NCI-H2029 (cell line): ENCODE measurements at regions not wholly inside any gene's neighbourhood (a gene's known extent, or its start where the extent isn't known, plus 50 kb on each side); places are given as distances from the start of the nearest gene placed in this dataset.

Experiments used
- DNase-seq: peaks from one replicate; lab custom pipeline; 2025; lab: John Stamatoyannopoulos, UW

DNA sequence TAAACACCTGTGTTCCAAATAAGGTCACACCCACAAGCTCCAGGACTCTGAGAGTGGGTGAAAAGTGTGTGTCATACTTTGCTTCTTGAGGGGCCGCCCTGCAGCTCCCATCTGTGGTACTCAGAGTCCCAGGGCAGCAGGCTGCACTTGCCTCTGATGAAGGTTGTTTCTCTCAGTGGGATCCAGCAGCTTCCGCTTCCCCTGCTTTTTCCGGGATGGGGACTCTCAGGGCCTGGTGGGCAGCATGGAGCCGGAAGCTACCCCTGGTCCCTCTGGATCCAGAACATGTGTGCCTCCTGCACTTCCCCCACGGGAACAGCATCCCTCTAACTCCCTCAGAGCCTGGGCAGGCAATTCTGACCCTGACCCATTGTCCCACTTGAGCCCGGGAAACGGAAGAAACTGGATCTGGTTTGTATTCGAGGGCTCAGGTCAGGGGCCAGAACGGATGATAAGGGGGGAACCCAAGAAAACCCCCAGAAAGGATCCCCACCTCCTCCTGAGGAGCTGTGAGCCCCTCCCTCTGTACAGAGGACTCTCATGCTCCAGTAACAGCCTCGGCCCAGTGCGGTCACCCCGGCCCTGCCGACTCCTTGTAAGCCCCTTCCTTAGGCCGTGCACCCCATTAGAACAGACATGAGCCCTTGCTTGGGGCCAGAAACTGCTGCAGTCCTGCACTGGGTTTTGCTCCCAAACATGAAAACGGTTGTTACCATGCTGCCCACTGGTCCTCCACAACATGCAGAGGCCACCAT is 189.5 kb upstream of the C1orf174 start:
- DNase-seq = no peak

DNA sequence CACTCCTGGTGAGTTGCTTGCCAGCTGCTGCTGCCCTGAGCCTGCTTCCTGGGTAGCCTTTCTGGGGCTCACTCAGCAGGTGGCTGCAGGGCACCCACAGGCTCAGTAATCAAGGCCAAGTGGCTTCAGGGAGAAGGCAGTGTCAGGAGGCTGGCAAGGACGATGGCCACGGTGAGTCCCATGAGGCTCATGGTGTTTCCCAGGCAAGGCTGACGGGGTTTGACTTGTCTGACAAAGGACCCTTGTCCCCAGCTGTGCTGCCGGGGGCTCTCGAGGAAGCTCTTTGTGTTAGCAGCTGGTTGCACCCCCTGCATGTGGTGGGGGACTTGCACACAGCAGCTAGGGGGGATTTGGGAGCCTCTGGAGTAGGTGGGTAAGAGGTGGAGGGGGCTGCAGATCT is 190.5 kb upstream of the C1orf174 start:
- DNase-seq = no peak

DNA sequence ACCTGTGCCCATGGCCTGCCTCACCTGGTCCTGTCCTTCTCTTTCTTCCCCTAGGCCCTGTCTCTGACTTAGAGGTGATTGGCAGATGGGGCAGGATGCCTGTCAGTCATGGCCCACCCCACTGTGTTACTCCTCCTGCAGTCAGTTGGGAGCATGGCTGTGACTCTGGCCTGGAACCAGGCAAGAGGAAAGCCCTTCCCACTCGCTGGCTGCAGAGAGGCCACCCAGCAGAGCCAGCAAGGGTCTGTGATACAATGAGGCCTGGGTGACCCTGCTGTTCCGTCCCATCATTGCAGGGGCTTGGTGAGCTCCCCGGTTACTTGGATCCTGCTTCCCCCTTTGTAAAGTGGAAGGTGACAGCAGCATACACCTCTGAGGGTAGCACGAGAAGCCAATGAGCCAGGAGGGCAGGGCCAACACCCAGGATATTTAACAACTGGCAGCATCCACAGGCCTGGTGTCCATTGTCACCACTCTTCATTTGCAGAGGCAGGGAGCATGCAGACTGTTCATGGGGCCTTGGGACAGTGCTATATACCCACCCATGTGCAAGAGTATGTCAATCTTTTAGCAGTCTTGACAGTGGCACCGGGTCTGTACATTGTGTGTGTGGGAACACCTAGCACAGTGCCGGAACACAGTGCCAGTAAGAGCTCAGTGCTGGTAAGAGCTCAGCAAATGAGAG is 191.0 kb upstream of the C1orf174 start:
- no peak for DNase-seq

DNA sequence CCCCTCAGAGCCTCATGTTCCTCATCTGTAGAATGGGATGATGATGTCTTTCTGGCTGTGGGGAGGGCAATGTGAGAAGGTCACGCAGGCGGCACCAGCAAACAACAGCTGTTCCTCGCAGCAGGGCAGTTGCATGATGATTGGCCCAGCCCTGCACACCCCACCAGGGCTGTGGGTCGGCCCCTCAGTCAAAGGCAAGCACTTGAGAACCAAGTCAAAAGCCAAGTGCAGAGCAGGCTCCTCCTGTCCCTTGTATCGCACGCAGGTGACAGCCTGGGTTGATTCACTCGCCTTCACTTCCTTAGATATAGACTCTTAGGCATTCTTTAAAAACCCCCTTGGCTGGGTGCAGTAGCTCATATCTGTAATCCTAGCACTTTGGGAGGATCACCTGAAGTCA is 191.9 kb upstream of the C1orf174 start:
- no peak for DNase-seq

DNA sequence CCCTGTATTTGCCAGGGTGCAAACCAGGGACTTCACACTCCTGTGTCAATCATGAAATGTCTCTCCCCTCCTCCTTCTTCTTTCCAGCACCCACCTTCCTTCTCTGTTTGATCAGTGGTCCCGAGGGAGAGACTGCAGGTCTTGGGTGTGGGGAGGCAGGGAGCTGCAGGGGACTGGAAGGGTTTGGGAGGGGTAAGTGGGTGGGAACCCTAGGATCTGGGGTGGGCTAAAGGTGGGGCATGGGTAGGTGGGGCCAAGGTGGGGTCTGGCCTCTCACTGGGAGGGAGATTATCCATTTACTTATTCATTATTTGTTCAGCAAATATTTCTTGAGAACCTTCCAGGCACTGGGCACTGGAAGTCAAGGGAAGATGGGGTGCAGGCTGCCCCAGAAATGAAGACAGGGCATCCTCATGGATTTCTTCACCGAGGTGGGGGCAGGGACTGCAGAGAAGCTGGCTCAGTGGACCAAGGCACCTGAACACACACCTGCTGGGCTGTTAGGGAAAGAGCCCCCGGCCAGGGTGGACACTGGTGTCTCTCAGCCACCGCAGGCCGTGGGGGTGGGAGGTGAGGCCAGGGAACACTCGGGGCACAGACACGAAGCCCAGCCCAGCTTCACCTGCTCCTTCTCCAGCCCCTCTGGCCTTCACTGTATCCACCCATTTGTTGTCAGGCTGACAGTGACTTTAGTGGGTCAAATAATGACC is 193.9 kb upstream of the C1orf174 start:
- no peak for DNase-seq

DNA sequence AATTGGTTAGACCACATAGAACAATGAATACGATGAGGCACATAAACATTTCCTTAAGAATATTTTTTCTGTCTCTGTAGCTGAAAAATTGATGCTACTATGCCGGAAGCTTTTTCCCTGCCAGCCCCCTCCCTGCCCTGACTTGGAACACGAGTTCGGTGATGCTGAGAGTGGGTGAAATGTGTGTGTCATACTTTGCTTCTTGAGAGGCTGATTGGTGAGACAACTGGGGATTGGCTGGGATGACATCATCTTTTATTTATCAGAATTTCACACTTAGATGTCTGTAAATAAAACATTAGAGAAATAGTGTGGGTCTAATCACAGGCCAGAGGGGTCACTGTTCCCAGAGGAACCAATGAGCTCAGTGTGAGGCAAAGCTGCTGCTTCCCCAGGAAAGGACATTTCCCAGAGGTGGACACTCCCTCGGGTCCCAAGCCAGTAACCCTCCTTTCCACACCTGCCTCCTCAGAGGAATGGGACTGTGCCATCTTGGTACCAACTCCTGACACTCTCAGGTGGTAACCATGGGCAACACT is 195.4 kb upstream of the C1orf174 start:
- no peak for DNase-seq

DNA sequence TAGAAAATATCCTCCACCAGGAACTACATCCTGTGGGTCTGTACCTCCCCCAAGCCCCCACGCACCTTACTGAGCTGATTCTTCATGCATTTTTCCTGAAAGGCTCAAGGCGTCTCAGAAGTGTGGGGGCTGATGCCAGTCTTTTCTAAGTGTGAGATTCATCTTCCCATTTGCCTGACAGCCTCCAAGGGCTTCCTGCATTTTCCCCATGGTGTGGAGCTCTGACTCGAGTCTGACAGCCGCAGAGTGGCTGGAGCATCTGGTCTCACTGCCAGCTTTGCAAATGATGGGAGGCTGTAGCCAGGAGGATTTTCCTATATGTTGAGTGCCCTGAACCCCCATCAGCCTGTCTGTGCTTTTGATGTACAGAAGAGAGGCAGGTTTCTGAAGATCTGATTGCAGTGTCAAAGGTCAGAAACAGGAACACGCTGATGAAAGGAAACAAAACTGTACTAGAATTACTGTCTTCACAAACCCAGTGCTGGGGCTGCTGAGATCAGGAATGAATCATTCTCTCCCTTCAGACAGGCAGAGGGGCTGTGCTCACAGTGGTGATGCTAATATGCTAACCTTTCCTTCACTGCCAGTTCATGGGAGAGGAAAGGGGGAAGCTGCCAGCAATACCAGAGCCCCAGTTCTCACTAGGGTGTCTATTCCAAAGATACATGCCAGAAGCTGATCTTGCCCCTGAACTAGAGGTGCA is 201.5 kb upstream of the C1orf174 start:
- no peak for DNase-seq

DNA sequence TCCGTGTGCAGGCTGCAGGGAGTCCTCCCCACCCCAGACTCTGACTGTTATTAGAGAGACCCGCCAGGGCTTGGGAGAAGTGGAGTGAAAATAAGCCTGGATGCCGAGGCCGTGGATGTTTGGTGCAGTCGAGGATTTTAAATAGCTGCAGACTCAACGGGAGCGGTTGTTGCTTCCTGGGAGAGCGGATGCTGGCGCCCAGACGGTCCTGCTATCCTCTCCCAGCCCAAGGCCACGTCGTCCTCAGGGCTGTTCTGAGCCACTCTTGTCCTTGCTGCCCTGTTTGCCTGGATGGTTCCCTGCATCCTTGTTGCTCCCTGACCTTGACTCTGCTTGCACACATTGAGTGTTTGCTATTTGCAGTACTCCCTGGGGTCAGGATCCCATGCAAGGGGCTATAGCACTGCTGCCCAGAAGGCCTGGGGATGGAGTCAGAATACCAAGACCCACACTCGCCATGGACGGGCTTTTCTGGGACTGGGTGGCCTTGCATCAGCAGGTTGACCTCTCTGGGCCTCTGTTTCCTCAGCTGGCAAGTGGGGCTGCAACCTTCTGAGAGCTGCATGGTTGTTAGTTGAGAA is 205.3 kb upstream of the C1orf174 start:
- no peak for DNase-seq

DNA sequence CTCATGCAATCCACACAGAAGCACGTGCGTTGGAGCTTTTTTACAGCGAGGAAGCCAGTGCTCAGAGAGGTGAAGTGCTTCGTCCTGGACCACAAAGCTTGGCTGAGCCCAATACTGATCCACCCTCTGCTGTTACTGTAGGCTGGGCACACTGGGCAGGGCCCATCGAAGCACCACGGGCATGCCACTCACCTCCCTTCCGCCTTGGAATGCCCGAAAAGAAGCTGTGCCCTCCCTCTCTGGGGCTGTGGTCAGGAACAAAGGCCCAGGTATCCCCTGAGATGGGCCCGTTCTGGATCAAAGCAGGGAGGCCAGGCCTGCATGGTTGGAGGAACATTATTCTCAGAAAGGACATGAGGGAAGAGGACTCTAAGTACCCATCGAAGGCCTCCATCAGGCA is 206.7 kb upstream of the C1orf174 start:
- no peak for DNase-seq

DNA sequence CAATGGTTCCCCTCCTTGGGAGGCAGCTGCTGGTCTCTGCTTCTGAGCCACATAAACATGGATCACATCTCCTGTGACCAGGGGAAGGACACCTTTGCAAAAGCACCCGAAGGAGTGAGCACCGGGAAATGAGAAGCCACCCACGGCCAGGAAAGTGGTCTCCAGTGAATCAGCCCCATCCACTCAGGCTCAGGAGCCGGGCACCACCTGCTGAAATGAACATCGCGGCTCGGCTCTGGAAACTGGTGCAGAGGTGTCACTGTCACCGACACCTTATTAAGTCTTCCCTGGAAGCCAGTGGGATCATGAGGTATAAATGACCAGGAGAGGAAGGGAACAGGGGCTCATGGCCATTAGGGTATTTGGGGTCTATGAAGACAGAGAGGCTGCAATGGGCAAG is 207.2 kb upstream of the C1orf174 start:
- no peak for DNase-seq

DNA sequence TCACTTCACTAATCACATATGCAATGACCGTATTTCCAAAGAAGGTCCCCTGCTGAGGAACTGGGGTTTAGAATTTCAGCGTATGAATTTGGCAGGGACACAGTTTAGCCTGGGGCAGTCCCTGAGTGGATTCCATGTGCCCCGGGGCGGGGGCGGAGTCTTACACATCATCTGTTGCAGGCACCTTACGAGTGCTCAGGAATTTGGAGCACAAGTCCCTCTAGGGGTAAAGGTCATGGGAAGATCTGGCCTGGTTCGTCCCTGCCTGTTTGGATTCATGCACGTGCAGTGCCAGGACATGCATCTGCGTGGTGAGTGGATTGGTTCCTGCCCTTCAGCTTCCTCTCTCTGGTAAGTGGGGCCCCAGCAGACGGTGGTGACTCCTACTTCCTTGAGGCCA is 208.3 kb upstream of the C1orf174 start:
- no peak for DNase-seq

DNA sequence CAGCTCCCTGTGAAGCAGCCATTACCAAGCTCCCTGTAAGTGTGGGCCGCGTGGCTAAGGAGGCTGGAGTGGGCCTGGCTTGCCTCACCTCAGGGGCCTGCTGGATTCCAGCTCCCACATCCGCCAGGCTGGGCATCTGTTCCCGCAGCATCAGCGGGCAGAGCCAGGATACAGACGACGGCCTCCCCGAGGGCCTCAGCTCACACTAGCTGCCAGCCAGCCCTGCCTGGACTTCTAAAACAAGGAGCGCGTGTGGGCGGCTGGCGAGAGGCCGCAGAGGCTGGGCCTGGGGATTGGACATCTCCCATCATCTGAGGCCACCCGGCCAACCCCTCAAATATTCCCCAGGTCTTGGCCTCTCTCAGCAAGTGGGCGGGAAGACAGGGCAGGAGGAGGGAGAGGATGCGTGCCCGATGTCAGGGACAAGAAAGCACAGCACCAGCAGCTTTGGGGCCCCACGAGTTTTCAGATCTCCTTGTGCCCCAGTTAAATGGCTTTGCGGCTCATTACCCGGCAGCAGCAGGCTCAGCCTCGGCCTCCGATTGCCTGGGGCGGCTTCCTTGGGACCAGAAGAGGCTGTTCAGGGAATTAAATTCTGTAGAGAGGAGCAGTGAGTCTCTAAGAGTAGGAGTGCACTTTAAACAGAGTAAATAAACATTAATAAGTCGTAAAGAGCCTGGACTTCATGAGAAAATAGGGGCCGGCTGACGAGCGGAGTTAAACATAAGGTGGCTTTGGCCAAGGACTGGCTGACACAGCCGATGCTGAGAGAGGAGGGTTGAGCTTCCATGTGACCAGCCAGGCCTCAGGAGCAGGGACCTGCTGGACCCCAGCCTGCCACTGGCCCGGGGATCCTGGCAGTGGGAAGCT is 208.9 kb upstream of the C1orf174 start:
- DNase-seq = no peak

DNA sequence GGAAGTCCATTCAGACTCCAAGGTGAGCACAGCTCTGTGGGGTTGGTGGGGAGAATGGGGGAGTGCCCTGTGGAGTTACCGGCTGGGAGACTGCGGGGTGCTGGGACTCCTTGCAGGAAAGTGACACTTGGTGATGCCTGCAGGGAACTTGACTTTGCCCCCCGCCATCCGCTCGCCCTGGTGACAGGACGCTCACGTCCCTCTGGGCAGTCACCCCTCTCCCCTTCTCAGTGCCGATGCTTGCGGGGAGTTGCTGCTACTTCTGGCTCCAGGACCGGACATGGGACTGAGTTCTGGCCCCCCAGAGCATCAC is 209.5 kb upstream of the C1orf174 start:
- no peak for DNase-seq

DNA sequence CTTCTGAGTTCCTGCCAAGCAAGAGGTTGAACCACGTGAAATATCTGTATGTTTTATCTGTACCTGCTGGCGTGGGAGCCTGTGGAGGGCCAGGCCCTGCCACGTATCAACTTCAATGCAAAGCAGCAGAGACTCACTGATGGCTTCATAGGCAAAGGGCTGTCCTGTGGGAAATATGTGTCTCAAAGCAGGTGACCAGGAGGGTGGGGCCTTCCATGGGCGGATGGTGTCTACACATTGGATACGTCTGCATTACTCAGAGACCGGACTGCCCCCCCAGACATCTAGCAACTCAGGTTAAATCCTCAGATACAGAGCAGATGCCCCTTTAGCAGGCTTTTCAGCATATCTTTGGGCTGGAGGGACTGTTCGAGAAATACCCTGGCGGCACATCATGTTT is 210.8 kb upstream of the C1orf174 start:
- DNase-seq = no peak

DNA sequence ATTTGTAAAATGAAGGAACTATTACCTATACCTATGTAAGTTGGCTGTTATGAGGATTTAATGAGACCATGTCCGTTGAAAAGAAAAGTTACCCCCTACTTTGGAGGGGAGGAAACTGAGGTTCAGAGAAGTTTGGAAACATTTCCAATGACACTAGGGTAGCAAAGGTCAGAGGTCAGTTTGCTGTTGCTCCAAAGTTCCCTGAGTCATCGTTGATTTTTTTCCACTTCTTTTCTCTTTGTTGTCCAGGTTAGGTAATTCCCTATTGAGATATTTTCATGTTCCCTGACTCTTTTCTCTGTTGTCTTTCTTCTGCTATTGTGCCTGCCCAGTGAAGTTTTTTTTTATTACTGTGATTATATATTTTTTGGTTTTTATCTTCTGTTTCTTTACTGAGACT is 213.8 kb upstream of the C1orf174 start:
- DNase-seq = no peak

DNA sequence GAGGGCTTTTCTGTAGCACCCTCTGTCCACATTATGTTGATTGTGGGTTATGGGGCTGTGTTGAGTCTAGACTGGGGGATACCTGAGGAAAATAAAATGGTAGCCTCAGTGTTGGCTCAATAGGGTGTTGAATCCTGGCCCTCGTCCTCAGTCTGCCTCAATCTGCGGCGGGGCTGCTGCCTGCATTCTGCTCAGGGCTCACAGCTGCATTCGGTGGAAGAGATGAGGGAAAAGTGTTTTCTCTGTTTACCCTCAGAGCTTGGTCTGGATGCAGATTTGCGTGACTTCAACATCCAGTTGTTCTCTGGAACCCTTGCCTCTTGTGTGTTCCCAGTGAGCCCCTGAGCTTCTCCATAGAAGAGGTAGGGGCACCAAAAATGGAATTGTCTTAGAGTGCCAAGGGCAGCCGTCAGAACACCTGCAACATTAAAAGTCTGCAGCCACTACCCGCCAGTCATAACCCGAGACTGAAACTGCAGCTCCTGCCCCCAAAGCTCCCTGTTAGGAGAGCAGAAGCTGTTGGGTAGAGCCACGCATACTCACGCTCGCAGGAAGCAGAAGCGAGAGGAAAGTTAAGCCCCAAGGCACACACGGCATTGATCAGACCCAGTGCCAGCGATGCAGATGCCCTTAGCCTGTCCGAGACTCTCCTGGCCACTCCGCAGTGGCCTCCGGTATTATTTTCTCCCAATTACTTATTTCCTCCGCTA is 215.3 kb upstream of the C1orf174 start:
- no peak for DNase-seq

DNA sequence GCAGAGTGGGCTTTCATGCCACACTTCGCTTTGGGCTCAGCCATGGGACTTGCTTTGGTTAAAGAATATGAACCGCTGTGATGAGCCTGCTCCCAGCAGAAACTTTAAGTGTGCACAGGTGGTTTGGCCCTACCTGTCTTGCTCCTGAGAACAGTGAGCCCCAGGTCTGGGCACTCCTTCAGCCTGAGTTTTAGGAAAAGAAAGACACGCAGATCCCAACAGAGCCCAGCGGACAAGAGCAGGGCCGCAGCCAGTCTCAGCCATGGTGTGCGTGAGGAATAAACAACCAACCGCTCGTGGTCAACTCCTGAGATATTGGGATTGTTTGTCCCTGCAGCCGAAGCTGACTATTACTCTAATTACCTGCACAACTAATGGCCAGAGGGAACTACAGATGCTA is 217.1 kb upstream of the C1orf174 start:
- DNase-seq = no peak

DNA sequence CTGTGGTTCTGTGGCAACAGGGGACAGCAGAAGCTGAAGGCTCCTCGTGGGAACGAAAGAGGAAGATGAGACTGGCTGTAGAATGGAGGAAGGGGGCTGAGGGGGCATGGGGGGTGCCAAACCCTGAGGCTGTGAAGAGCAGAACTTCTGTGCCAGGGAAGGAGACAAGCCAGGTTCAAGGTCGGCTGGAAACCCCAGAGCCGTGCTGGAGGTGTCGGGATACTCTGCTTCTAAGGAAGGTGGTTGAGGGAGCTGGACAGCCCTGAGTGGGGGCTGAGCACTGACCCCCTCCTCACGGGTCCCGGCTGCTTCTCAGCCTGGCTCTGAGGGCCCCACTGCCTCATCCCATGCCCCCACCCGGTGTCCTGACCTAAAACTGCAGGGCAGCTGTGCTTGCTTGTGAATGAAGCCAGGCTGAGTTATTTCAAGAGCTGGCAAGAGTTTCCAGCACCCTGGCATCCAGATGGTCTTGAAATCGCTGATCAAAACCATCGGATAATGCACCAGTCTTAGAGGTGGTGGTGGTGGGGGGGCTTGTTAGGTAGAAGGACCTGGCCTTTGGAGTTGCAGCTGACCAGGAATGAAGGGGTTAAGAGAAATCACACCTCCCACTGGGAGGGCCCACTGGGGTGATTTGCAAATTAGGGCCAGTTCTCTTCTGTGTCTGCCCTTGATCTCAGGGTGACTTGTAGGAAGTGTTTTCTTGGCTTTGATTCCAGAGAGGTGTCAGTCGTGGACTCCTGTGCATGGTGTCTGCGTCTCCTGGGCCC is 218.9 kb upstream of the C1orf174 start:
- no peak for DNase-seq

DNA sequence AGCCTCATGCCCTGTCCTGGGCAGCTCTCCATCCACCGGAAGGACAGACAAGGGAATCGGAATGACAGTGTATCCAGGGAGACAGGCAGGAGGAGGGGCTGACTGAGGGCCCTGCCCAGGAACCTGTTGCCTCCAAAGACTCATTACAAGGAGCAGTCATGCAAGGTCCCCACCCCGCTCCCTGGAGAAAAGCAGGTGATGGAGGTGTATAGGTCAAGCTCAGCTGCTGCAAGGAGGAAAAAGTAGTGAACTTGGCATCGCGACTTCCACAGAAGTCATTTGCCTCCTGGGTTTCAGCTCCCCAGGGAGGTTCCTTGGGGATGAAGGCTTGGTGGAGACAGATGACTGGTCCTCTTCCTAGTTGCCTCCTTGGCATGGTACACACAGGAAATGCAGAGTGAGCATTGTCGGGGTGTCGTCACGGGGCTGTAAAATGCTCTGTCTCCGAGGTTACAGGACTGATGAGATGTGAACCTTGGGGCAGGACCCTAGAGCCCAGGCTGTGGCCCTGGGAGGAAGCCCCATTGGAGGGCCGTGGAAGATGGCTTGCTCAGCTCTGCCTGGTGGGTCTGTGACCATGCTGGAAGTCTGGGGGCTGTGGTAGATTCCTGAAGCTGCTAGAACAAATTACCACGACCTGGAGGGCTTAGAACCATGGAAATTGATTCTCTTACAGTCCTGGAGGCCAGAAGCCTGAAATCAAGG is 219.6 kb upstream of the C1orf174 start:
- DNase-seq = no peak
